RPMI7951 (cell line): ENCODE measurements at regions not wholly inside any gene's neighbourhood (a gene's known extent, or its start where the extent isn't known, plus 50 kb on each side); places are given as distances from the start of the nearest gene placed in this dataset.

Source experiments
- DNase-seq: peaks from one replicate; pipeline ENCODE4 v3.0.0-alpha.2; 2012; ENCODE audit warnings: low read depth

GRCh38 chr10:43959364-43960134 is 310.9 kb upstream of the ZNF32 start:
- no peak for DNase-seq

GRCh38 chr10:43958964-43959363 is 310.3 kb upstream of the ZNF32 start:
- no peak for DNase-seq

- DNase-seq: no peak
Measured at GRCh38 chr10:43958071-43958432, 309.4 kb upstream of the ZNF32 start.

GRCh38 chr10:43957267-43958070 is 308.8 kb upstream of the ZNF32 start:
- no peak for DNase-seq

GRCh38 chr10:43955978-43956377 is 307.3 kb upstream of the ZNF32 start:
- no peak for DNase-seq

GRCh38 chr10:43955002-43955596 is 306.4 kb upstream of the ZNF32 start:
- no peak for DNase-seq

GRCh38 chr10:43953672-43954071 is 305.0 kb upstream of the ZNF32 start:
- no peak for DNase-seq

- no peak for DNase-seq
Measured at GRCh38 chr10:43952760-43953159, 304.1 kb upstream of the ZNF32 start.

- DNase-seq: no peak
Measured at GRCh38 chr10:43949351-43949750, 300.7 kb upstream of the ZNF32 start.

- no peak for DNase-seq
Measured at GRCh38 chr10:43946445-43946844, 297.8 kb upstream of the ZNF32 start.

GRCh38 chr10:43945908-43946307 is 297.2 kb upstream of the ZNF32 start:
- DNase-seq: no peak

- DNase-seq: no peak
Measured at GRCh38 chr10:43945094-43945730, 296.5 kb upstream of the ZNF32 start.

- no peak for DNase-seq
Measured at GRCh38 chr10:43944381-43945093, 295.9 kb upstream of the ZNF32 start.

GRCh38 chr10:43943818-43944360 is 295.2 kb upstream of the ZNF32 start:
- no peak for DNase-seq

- DNase-seq: no peak
Measured at GRCh38 chr10:43943119-43943817, 294.6 kb upstream of the ZNF32 start.

- peak; percentile 31 for DNase-seq
Measured at GRCh38 chr10:43942096-43942850, 293.6 kb upstream of the ZNF32 start.

GRCh38 chr10:43940898-43941837 is 292.5 kb upstream of the ZNF32 start:
- no peak for DNase-seq

GRCh38 chr10:43939939-43940820 is 291.5 kb upstream of the ZNF32 start:
- DNase-seq: peak; percentile 85
